Endometrial microvascular endothelial cells (primary cell): ENCODE measurements at regions not wholly inside any gene's neighbourhood (a gene's known extent, or its start where the extent isn't known, plus 50 kb on each side); places are given as distances from the start of the nearest gene placed in this dataset.
"Not testable (repeated sequence)": the region's sequence is repeated elsewhere in the genome, so short reads cannot be mapped to it uniquely, and the experiment has no call there.

Experiments
- in situ Hi-C: cut with HindIII; loops from 2 replicates; pipeline ENCODE4 v1.10.0; 2017; ENCODE audit warnings: low sequenced_read_pairs, low pct_unique_long_range_greater_than_20kb; ENCODE audit errors: inconsistent ontology term

DNA sequence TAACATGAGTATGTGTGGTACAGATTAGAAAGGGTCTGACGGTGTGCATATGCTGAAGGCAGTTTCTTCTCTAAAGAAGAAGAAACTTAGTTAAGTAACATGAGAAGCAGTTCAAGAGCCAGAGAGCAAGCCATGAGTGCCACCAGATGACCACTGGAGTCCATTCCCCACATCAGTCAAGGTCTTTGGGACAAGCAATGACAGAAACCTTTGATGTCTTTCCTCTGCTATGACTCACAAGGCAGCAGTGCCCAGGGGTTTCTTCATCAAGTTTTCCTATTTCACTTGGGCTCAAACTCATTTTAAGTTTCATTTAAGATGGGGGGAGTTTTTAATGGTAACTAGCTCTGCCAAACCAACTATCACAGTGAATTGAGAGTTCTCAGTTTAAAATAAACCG, 303.8 kb upstream of the TBX18 start:
- in situ Hi-C loops = no loop called here

- in situ Hi-C loops = no loop called here
Measured at GRCh38 chr6:85066266-85066665, 301.9 kb upstream of the TBX18 start.

- in situ Hi-C loops = no loop called here
Measured at GRCh38 chr6:85065831-85066230, 301.4 kb upstream of the TBX18 start.

DNA sequence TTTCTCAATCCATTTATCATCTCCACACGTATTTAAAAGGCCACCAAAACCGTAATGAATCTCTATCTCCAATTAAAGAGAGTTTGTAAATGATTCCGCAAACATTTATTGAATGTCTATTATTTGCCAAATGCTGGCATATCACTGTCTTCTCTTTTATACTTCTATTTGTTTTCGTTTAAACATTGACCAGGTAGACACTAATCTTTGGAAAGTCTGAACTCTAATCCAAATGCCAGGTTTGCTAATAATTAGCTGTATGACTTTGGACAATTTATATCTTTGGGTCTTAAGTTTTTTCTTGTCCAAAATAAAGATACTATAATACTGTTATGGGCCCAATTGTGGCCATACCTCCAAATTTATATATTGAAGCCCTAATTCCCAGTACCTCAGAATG, 299.2 kb upstream of the TBX18 start:
- in situ Hi-C loops = no loop called here

DNA sequence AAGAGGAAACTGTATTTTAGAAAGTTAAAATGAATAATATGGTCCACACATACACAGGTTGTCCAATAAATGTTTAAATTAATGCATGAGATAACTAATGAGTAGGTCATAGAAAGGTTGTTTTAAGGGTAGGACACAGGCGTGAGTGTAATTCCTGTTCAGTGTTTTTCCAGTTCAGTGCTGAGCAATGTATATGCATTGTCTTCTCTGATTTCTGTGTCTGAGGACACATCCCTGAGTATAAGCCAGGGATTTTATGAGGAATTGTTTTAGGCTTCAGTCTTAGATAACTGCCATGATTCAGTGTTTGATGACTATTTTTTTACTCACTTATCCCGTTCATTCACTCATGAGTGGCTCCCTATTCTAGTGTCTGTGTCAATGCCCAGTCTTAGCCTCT, 298.5 kb upstream of the TBX18 start:
- in situ Hi-C loops = no loop called here

- in situ Hi-C loops = no loop called here
Measured at GRCh38 chr6:85058806-85059205, 294.4 kb upstream of the TBX18 start.

- in situ Hi-C loops = no loop called here
Measured at GRCh38 chr6:85050149-85050548, 285.8 kb upstream of the TBX18 start.

GRCh38 chr6:85049282-85049681, 284.9 kb upstream of the TBX18 start:
- in situ Hi-C loops = no loop called here

DNA sequence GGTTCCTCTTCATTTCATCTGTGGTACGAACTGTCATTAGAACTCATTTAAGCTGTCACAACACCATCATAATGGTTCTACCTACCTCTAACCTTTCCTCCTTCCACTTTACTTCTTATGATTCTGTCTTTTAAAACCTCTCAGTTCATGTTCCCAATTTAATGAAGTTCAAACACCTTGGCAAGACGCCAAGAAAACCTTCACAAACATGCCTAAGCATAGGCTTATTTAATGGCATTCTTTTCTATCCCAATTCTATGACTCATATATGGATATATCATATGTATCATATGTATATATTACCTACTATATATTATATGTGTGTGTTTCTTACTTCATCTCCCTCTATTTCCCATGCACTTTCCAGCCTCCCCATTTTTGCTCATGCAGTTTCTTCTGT, 283.4 kb upstream of the TBX18 start:
- in situ Hi-C loops = no loop called here

- in situ Hi-C loops = not testable (repeated sequence)
Measured at GRCh38 chr6:85045767-85046166, 281.4 kb upstream of the TBX18 start.

- in situ Hi-C loops = no loop called here
Measured at GRCh38 chr6:85044361-85044760, 280.0 kb upstream of the TBX18 start.

GRCh38 chr6:85041376-85041775, 277.0 kb upstream of the TBX18 start:
- in situ Hi-C loops = no loop called here

DNA sequence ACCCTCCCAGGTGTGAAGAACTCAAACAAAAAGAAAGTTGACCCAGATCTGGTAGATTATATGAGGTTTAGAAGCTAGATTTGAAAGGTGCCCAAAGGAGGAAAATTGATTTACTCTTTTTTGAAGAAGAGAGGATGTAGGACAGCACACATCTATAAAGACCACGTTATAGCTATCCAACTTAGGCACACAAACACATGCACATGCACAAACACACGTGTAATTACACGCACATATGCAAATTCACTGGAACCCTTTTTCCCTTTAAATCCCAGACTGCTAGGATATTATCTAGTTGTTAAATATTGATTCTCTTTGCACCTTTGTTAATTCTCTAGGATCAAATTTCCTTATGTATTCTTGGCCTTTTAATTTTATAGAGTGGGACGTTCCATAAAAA, 272.8 kb upstream of the TBX18 start:
- in situ Hi-C loops = no loop called here

DNA sequence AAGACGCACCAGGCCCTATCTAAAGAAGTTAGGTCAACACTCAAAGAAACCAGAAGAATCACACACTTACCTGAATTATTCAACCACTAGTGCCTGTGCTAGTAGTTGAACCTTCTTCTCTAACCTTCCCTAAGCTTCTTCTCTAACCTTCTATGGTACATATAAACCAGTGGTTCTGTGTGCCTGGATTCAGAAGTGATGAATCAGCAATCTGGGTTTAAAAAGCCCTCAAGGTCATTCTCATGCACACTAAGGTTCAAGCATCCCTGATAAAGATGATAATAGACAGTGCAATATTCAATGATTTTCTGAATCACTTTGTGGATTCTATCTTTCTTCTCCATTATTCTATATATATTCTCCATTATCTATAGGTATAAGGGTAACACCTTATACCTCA, 271.4 kb upstream of the TBX18 start:
- in situ Hi-C loops = no loop called here

DNA sequence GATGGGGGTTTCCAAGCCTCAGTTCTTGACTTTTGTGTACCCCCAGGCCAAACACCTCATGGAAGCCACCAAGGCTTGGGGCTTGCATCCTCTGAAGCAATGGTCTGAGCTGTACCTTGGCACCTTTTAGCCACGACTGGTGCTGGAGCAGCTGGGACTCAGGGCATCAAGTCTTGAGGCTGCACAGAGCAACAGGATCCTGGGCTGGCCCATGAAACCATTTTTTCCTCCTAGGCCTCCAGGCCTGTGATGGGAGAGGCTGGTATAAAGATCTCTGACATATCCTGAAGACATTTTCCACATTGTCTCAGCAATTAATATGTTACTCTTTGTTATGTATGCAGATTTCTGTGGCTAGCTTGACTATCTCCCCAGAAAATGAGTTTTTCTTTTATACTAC, 269.1 kb upstream of the TBX18 start:
- in situ Hi-C loops = no loop called here

DNA sequence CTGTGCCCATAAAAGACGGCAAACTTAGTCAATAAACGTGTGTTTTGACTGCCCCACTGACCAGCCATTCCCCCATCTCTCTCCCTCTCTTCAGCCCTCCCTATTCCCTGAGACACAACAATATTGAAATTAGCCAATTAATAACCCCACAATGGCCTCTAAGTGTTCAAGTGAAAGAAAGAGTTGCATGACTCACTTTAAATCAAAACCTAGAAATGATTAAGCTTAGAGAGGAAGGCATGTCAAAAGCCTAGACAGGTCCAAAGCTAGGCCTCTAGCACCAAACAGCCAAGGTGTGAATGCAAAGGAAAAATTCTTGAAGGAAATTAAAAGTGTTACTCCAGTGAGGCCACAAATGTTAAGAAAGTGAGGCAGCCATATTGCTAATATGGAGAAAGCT, 261.6 kb upstream of the TBX18 start:
- in situ Hi-C loops = no loop called here

GRCh38 chr6:85023721-85024120, 259.3 kb upstream of the TBX18 start:
- in situ Hi-C loops = no loop called here

- in situ Hi-C loops = no loop called here
Measured at GRCh38 chr6:85017352-85017751, 253.0 kb upstream of the TBX18 start.

DNA sequence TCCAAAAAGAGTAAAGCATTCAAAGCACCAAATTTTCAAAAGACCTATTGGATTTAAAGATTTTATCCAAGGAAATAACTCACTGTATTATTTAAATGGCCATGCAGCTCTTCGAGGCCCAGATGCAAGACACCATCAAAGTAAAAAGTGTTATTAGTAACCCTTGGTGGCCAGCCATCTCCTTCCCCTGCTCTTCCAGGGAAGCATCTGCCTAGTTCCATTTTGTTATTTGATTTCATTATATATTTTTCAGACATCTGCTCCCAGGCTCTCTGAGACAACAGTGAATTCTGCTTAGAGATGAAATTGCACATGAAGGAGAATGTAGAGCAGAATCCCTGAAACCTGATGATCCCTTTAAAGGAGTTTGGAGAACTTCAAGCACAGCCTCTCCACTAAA, 252.3 kb upstream of the TBX18 start:
- in situ Hi-C loops = no loop called here

DNA sequence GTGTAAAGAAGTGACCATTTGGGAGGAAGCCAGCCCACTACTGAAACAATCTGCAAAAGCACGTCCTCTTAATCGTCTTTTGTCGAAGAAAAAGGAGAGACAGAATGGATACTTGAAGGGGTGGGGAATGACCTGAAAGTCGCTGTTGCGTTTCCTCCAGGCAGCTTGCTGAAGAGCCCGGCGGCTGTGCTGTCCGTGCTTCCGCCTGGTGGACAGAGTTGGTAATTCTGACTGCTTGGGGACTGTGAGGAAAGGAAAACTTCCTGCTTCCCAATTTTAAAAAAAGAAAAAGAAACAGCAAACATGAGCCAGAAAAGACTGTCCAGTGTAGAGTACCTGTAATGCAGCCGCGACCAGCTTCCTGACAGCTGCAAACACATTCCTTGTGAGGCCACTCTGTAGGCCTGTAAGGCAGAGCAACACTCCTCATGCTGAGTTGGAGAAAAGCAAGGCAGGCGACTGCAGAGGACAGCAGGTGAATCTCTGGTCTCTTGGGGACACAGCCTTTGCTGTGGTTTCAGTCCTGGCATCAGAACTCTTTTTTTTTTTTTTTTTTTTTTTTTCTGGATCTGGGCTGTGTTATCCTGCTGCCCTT, 251.1 kb upstream of the TBX18 start:
- in situ Hi-C loops = no loop called here

DNA sequence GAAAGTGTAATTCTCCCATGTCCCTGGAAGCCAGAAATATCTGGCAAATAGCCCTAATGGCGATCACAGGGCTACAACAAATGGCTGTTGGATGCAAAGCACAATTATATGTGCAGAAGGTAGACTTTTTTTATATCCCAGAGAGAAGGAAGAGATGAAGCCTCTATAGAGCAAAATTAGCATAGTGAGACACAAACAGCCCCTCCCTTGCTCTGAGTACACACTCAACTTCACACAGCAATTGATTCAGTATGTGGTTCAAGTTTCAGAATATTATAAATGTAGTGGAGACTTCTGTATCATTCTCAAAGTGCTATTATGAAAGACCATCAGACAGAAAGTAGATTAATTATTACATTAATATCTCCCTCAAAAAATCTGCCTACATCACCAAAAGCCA, 246.5 kb upstream of the TBX18 start:
- in situ Hi-C loops = no loop called here
